HL-60/S4 treated with phorbol 12-myristate 13-acetate at 8.2 ng/mL for 4 days and 3 days (cell line): ENCODE measurements at regions not wholly inside any gene's neighbourhood (a gene's known extent, or its start where the extent isn't known, plus 50 kb on each side); places are given as distances from the start of the nearest gene placed in this dataset.

Experiments
- in situ Hi-C: fragments of 300-500 bp; cut with MboI; formaldehyde crosslinking; loops from 2 replicates; pipeline ENCODE4 v1.15.0; 2022; ENCODE audit warnings: low sequenced_read_pairs

DNA sequence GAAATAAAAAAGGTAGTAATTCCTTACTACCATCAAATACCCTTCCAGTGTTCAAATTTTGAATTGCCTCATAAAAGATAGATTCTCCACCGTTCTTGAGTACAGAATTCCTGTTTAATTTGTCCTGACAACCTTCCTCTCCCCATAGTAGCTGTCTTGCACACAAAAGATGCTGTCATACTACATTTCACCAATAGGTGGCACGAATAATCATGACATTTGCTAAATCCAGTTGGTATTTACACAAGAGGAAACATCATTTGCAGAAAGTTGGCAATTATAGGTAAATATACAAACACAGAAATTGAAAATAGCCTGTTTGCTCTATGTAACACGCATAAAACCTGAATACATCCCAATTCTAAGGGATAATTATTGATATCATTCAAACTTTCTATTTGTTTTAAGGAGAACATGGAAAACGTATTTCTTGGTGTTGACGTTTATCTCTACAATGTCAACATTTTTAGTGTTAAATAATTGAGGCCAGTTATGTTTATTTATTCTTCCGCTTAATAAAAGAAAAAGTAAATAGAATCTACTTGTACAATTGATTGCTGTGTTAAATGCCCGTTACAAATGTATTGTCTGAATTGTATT lies 58.3 kb upstream of the CLDN10 start:
- in situ Hi-C loops = no loop called here

DNA sequence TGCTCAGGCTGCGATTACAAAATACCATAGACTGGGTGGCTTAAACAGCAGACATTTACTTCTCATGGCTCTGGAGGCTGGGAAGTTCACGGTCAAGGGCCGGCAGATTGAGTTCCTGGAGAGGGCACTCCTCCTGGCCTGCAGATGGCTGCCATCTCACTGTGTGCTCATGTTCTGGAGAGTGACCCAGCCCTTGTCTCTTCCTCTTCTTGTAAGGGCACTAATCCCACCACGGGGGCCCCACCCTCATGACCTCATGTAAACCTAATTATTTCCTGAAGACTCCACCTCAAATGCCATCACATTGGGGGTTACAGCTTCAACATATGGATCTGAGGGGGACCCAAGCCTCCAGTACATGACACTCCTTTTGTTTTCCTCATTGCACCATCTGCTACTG lies 56.0 kb upstream of the CLDN10 start:
- in situ Hi-C loops = no loop called here

DNA sequence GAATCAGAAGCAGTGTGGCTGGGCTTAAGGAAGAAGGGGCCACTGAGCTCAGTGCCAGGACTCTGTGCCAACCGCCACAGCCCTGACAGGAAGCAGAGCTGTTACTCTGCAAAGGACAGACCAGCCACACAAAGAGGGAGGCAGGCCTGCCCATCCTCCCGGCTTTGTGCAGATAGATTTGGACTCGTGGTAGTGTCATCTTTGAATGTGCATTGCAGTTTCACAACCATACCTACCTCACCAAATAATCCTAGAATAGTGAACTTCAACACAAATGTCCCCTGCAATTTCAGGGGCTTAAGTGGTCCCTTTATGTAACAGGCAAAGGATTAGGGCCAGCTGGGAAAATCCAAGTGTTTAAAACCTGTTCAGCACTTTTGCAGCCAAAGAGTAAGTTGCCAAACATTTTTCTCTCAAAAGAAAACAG lies 55.1 kb upstream of the CLDN10 start:
- in situ Hi-C loops = no loop called here

DNA sequence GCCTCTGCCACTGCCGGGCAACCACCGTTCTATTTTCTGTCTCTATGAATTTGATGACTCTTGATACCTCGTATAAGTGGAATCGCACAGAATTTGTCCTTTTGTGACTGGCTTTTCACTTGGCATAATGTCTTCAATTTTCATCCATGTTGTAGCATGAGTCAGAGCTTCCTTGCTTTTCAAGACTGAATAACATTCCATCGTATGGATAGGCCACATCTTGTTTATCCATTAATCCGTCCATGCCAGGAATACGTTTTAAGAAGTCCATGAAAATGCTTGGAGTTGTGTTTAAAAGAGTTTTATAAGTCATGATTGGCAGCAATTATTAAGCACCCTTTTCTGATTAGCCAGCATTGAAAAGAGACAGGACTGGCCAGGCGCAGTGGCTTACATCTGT lies 53.6 kb upstream of the CLDN10 start:
- in situ Hi-C loops = no loop called here

DNA sequence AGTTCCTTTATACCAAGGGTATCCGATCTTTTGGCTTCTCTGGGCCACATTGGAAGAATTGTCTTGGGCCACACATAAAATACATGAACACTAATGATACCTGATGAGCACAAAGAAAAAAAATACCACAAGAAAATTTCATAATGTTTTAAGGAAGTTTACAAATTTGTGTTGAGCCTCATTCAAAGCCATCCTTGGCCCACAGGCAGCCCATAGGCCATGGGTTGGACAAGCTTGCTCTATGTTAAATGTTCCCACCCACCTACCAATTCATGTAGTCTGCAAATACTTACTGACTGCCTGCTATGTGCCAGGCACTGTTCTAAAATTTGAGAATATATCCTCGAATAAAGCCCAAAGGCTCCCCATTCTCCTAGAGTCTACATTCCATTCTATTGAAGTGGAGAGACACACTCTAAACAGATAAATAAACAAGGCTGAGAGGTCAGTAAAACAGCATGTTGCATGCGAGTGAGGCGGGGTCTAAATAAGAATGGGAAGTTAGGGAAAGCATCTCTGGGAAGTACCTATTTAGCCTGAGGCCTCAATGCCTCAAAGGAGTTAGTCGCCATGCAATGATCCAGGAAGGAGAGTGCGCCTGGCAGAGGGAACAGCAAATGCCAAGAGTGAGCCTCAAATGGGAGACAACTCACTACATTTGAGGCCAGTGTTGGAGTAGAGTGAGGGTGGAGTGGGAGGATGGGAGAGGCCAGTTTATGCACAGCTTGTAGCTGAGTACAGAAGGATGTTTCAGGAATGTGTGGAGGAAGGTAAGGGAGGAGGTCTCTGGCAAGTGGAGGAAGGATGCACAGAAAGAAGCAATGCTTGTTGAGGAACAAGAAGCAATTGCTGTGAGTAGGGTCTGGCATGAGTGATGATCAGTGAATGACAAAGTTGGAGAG lies 52.5 kb upstream of the CLDN10 start:
- in situ Hi-C loops = no loop called here

DNA sequence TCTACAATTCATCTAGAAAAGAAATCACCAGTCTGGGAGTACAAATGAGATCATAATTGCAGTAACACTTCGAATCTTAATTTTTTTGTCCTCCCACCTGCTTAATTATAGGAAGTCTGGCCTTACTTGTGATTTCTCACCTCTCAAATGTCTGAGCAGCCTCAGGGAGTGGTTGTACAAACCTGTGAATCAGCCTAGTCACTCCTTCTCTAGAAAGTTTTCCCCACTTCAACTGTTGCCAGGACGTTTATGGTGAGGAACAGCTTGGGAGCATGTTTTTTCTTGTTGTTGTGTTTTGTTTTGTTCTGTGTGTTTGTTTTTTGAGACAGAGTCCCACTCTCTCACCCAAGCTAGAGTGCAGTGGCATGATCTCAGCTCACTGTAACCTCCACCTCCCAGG lies 50.3 kb upstream of the CLDN10 start:
- in situ Hi-C loops = no loop called here
